H4 (cell line): ENCODE measurements at regions not wholly inside any gene's neighbourhood (a gene's known extent, or its start where the extent isn't known, plus 50 kb on each side); places are given as distances from the start of the nearest gene placed in this dataset.
A peak's percentile ranks its signal among the peaks of the same experiment; 100 is the strongest.

Source experiments
- DNase-seq: peaks from one replicate; pipeline ENCODE4 v3.0.0-alpha.2; 2015; ENCODE audit warnings: low spot score

DNA sequence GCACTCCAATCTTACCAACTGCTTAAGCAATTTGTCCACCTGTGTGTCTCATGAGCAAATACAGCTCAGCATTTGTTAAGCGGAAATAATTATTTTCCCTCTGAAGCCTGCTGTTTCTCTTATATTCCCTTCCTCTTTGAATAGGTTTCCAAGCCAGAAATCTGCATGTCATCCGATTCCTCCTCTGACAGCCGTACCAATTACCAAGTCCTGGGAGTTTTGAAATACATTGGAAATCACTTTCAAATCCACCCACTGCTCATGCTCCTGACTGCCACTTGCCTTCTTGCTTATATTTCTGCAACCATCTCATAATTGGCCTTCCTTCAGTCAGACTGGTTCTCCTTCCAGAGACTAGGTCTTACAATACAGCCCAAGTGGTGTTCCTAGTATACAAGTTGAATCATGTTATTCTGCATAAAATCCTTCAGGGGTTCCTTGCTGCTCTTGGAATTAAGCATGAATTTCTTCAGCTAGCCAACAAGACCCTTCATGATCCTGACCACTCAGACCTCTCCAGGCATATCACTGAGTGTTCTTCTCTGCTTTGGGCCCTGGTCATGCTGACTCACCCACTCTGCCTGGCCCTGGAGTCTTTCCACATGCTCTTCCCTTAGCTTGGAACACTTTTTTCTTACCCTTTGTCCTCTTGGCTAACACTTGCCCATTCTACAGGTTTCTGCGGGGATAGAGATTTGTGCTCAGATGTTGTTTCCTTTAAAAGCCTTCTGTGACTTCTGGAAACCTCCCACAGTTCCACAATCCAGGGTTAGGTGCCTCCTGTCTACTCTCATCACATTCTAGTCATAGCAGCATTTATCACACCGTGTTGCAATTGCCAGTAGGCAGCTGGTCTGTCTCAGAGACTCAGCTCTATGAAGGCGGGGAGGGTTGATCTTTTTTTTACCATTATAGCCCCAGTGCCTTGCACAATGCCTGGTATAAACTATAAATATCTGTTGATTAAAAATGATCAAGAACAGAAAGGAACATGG, 157.6 kb downstream of the ARL6IP6 start:
- DNase-seq, result no peak

DNA sequence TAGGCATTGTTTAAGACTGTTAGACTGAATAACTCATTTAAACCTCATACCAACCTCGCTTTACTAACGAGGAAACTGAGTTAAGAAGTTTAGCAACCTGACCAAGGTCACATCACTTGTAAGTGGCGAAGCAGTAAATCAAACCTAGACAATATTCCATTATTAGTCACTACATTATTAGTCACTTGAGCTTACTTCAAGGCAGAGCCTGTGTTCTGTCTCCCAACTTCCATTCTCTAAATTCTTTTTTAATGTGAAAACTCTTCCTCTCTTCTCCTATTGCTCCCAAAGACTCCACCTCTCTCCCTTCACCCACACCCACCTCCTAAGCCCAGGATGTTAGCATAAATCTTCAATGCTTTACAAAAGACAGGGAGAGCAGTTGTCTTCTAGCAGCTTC, 156.5 kb downstream of the ARL6IP6 start:
- DNase-seq, result no peak

DNA sequence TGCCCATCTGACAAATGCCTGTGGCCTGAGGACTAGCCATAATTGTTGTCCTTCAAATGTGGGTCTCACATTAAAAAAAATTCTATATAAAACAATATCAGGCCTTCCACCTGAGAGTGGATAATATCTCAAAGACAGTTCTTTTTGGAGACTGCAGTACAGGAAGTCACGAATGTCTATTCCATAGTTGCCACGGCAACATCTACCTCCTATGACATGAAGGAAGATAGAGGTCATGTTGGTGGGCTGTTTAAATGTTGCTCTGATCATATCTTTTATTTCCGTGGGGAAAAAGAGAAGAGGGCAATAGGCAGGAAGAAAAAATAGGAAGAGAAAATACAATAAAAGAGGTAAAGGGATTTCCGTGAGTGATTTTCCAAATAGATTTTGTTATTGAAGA, 151.8 kb downstream of the ARL6IP6 start:
- DNase-seq, result no peak

DNA sequence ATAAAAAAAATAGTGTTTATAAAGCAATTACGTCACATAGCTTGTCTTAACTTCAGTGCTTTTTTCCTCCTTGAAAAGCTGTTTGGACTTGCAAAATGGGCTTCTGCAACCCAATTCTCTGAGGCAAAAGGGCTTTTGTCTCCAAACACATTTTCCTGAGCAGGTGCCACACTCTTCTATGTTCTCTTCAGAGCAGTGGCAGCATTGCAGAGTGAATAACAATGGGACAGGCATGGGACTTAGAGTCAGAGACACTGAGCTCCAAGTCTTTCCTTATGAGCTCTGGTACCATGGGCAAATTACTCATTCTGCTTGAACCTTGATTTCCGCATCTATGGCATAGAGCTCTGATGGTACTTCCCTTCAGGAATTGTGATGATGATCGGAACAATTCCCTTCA, 149.0 kb downstream of the ARL6IP6 start:
- DNase-seq, result no peak

DNA sequence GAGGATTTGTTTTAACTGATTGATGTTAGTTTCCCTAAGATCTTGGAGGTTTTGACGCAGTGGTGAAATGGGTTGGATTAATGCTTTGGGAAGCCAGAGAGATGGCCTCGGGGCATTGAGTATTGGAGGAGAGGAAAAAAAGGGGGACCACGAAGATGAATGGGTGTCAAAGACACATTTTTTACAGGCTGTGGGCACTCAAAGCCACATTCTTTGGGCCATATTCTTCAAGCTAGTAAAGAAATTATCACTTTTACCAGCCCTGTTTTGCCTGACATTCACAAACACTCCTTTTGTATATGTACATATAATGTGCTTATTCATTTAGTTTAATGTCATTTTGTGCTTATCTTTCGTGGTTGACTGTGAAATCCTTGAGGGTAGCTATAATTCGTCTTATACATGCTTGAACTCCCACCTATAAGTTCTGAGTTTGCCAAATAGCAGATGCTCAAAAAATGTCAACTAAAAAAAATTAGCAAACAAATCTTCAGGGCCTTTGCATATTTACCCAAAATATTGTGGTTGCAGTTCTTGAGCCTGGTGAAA, 146.3 kb downstream of the ARL6IP6 start:
- DNase-seq, result no peak

DNA sequence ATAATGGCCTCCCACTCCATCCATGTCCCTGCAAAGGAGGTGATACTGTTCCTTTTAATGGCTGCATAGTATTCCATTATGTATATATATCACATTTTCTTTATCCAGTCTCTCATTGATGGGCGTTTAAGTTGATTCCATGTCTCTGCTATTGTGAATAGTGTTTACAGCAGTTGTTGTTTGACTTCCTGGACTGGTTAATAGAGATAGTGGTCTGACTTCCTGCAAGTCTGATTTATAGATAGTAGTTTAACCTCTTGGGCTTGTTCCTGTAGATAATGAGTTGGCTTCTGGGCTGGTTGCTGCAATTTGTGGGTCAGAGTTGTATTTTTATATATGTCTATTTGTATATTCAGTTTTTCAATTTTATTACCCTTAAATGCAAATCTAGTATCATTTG, 145.4 kb downstream of the ARL6IP6 start:
- no peak for DNase-seq

DNA sequence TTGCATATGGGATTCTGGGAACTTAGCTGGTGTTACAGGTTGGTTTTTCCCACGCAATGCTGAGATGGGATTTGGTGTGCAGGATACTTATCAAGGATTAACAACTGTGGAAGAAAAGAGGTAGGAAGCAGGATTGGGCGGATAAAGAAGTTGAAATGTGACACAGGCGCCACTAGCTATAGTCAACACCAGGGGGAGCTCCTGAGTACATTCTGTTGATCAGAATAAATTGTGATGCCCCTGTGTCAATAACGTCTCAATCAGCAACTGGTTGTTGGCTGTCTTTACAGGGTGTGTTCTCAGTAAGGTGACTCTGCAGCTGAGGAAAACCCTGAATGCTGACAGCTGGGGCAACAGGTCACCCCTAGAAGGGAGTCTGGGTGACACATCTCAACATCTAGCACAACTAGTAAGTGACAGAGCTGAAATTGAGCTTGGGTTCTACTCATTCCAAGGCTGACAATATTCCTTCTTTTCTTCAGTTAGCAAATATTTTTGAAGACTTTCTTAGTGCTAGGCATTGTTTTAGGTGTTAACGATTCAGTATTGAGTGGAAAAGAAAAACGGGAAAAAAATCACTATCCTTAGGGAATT, 143.0 kb downstream of the ARL6IP6 start:
- DNase-seq, result no peak

DNA sequence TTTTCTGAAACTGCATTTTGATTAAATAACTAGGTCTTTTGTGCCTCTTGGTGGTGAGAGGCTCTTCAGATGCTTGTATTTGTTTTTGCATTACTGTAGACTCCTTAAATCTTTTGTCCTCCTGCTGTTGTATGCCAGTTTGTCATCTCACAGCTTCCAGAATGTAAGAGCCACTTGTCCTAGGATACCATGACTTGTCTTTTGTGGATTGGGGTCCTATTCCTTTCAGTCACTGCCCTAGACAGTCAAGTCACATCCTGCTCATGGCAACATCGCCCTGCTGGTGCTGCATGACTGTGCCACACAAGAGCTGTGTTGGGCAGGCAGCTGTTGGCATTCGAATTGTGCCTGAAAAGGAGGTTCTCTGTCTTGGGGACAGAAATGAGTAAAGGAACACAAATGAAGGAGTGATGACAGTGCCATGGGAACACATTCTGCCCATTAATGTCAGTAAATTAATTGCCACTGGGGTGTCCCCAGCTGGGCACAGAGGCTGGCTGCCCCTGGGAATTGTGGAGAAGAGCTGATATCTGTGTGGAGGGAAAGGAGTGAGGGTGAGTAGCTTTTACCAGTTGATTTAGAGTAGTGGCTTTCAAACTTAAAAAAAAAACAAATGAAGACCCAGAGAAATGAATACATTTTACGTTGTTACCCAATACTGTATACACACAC, 140.3 kb downstream of the ARL6IP6 start:
- DNase-seq, result no peak

DNA sequence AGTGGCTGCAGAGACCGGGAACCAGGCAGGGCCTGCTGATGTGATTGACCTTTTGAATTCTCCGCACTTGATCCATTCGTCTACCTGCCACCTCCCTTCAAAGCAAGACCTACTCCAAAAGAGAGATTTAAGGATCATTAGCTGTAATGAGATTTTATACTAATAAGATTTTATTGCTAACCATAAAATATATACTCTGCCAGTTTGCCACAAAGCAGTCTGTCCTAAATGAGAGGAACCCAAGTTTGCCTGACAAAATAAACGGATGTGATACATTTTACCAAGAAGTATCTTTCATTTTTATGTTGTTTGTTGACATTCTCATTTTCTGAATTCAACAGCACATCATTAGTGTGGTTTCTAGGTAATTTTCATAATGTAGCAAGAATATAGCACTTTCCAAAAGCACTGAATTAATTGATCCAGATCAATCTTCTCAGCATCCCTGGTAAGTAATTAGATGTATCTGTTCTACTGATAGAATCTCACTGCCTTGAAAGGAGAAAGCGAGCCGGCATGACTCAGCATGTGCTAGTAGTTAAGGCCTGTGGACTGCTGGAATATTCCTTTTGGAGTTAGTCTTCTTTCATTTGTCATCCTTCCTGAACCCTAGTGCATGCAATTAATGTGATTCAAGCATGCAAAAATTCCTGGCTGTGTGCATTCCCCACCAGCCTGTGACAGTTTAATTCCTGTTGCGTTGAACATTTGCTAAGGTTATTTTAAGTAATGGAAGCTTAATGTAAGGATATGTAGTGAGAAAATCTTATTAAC, 128.5 kb downstream of the ARL6IP6 start:
- peak; percentile 16 for DNase-seq

DNA sequence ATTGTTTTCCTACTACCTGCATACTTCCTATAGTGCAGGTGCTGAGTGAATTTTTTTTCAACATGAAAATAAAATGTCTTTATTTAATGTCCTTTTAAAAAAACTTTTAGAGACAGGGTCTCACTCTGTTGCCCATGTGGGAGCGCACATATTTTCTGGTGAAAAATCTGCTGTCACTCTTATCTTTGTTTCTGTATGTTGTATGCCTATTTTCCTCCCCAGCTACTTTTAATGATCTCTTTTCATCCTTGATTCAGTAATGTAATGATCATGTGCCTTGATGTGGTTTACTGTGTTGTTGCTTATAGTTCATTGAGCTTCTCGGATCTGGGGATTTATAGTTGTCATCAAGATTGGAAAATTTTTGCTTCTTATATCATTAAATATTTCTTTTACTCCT, 117.3 kb downstream of the ARL6IP6 start:
- no peak for DNase-seq

DNA sequence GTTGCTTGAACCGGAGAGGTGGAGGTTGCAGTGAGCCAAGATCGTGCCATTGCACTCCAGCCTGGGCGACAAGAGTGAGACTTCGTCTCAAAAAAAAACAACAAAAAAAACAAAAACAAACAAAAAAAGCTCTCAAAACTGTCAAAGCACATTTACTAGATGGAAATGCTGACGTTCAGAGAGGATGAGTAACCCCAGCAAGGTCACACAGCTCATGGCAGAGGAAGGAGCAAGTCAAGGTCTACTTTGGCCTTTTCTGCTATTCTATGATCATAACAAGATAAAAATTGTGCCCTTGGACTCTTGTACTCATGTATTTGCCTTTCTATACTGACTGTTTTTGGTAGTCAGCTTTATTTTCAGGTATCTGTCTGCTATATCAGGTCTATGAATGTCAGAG, 109.5 kb downstream of the ARL6IP6 start:
- DNase-seq, result no peak

DNA sequence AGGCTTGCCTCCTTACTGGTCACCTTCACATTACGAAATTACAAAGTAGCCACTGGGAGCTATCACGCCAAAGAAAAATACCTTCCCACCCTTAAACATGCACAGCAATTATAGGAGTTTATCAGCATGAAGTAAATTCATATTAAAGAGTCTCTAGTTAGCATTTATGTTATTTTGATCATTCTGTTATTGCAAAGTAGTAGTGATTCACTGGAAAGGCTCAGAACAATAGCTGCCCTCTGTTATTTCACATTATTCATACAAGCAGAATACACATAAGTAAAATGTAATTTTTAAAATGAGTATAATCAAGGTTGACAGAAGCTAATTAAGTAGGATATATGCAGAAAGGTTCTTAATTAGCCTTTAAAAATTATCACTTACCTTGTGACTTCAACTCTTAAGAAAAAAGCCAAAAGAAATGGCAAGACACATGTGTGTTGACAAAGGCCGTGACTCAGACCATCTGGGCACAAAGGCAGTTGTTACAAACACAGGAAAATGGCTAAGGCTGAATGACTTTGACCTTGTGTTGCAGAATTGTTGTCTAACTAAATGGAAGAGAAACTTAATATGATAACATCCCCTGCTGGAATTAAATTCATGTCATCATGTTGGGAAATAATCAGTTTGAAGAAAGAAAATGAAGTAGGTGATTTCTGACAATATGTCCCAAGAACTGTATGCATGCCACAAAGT, 108.3 kb downstream of the ARL6IP6 start:
- no peak for DNase-seq

DNA sequence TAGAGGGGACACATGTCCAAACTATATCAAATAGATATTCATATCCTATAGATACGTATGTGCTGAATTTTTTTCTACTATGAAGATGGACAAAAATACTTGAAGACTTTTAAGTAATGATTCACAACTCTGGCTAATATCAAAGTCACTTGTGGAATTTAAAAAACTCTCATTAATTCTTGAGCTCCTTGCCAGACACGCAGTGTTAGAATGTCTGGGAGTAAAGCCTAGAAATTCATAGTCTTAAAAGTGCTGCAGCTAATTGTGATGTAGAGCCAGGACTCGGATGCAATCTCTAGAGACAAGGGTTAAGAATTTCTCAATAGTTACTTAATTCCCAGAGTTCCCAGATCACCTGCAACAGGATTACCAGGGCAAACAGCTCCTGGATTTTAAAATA, 107.4 kb downstream of the ARL6IP6 start:
- DNase-seq, result no peak

DNA sequence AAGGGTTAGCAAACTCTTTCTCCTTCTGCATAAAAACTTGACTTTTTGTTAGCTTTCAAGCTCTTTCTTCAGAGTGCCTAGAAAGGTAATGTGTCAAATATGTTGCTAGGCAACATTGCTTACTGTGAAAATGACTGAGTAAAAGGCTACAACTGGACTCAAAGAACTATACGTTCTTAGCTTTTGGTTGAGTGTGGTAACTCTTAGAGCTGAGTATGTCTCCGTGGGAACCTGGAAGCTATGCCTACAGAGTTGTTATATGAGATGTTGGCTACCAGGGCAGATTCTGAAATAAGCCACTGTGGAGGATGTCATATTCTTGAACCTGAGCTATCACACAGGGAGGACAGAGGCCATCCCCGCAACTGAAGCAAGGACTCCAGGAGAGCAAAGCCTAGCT, 105.5 kb downstream of the ARL6IP6 start:
- no peak for DNase-seq

DNA sequence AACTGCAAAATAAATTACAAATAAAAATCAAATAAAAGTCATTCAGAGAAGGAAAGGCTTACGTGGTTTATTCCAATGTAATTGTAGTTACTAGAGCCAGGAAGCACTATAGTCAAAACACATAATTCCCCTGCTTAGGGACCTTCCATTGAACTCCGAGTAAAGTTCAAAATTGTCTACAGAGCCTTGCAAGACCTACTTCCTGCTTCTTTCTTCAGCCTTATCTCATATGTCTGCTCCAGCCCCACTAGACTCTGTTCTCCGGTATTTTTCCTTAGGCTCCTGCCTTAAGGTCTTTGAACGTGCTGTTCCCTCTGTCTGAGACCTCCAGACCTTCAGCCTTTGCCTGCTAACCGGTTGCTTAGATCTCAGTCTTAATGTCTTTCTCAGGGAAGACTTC, 104.3 kb downstream of the ARL6IP6 start:
- no peak for DNase-seq

DNA sequence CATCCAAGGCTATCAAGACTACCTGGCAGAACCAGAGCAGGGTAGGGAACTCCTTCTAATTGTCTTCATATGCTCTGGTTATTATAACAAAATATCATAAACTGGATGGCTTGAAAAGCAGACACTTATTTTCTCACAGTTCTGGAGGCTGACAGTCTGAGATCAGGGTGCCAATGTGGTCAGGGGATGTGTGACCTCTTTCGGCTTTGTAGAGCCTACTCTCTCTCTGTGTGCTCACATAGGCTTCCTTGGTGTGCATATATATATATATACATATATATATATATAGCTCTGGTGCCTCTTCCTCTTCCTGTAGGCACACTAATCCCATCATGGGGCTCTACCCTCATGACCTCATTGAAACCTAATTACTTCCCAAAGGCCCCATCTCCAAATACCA, 101.6 kb downstream of the ARL6IP6 start:
- no peak for DNase-seq

DNA sequence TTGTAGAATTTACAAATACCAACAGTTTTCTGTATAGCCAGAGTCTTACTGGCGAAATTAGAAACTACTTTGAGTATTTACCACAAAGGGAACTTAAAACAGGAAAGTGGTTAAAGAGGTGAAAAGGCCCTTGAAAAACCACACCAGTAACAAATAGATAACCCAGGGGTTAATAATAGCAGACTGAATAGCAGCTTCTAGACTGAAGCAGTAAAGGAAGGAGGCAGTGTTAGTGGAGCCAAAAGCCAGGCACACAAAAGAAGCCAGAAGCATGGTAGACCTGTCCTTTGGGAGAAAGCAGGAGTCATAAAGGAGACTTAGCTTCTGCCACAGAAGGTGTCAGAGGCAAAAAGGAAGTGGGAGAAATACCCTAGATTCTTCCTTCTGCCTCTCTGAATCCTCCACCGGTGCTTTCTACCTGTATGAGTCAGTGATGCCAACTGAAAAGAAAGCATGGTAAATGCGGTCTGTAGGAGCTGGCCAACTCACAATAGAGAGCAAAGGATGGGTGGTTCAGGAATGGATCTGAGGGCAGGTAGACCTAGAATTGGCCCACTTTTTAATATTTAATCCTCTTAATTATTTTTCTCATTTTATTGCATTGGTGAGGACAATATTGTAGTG, 97.3 kb downstream of the ARL6IP6 start:
- no peak for DNase-seq

DNA sequence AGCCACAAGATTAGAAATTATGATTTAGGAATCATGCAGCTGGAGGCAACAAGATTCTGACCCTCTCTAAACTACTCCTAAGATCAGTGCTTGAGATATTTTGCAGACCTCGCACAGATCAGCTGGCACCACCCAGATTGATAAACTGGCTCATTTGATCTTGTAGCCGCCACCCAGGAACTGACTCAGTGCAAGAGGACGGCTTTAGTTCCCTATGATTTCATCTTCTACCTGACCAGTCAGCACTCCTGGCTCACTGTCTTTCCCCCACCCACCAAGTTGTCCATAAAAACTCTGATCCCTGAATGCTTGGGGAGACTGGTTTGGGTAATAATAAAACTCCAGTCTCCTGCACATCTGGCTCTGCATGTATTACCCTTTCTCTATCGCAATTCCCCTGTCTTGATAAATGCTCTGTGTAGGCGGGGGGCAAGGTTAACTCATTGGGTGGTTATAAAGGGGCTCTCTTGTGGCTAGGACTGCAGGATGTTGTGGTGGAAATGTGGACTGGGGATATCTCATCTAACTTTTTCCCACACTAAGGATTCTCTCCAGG, 96.1 kb downstream of the ARL6IP6 start:
- no peak for DNase-seq

DNA sequence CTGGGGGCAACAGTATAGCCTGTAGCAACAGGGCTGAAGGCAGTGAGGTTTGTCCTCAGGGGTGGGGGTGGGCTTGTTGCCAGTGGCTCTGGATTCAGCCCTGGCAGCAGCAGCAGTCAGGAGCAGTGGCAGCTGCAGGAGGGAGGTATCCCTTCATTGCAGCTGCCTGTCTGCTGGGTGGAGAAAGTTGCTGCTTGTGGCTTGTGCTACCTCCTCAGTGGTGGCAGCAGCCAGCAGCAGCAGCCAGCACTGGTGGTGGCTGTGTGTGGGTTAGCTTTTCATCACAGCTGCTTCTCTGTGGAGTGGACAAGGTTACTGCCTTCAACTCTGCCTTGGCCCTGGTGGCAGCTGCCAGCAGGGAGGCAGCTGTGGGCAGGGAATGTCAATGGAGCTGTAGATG, 94.9 kb downstream of the ARL6IP6 start:
- no peak for DNase-seq
